Esophagus muscularis mucosa (tissue), 3 donors: ENCODE measurements at regions not wholly inside any gene's neighbourhood (a gene's known extent, or its start where the extent isn't known, plus 50 kb on each side); places are given as distances from the start of the nearest gene placed in this dataset.

ENCODE experiments used
- POLR2A ChIP-seq: fragments of 450-650 bp; IDR thresholded peaks from one replicate; pipeline ENCODE4 v1.6.1; 2017; ENCODE audit warnings: antibody characterized with exemption, moderate library complexity, mild to moderate bottlenecking, low read depth
- POLR2AphosphoS5 ChIP-seq, 2 donors: sonication (generic); formaldehyde crosslinking; IDR thresholded peaks; one replicate each; pipeline ENCODE4 v1.6.1; 2017; ENCODE audit warnings: antibody characterized with exemption in 2 of 2
- TF ChIP-seq, protein P1 (sequence below), 3 experiments: fragments of 200-600 bp in 2 of 3; fragments of 450-650 bp in 1 of 3; sonication (generic) in 2 of 3; IDR thresholded peaks; one replicate each; pipeline ENCODE4 v1.5.1; 2017 to 2019; ENCODE audit warnings: antibody characterized with exemption in 3 of 3, mild to moderate bottlenecking in 2 of 3, moderate library complexity in 1 of 3

DNA sequence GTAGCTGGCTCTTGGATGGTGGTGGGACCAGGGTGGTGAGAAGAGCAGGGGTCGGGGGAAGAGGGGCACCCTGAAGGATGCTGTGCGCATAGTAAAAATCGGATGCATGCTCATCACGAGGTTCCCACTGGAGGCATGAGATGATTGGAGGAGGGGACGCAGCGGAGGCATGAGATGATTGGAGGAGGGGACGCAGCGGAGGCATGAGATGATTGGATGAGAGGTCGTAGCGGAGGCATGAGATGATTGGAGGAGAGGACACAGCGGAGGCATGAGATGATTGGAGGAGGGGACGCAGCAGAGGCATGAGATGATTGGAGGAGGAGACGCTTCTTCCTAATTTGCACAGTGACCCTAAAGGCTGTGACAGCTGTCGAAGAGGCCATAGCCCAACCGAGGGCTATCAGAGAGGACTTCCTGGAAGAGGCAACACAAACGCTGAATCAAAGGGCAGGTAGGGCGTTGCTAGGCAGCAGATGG lies 106.7 kb downstream of the ADRA2C start:
- TF ChIP-seq POLR2AphosphoS5 (IDR thresholded peaks at IDR 0.05), result no peak
- TF ChIP-seq, protein P1, sequence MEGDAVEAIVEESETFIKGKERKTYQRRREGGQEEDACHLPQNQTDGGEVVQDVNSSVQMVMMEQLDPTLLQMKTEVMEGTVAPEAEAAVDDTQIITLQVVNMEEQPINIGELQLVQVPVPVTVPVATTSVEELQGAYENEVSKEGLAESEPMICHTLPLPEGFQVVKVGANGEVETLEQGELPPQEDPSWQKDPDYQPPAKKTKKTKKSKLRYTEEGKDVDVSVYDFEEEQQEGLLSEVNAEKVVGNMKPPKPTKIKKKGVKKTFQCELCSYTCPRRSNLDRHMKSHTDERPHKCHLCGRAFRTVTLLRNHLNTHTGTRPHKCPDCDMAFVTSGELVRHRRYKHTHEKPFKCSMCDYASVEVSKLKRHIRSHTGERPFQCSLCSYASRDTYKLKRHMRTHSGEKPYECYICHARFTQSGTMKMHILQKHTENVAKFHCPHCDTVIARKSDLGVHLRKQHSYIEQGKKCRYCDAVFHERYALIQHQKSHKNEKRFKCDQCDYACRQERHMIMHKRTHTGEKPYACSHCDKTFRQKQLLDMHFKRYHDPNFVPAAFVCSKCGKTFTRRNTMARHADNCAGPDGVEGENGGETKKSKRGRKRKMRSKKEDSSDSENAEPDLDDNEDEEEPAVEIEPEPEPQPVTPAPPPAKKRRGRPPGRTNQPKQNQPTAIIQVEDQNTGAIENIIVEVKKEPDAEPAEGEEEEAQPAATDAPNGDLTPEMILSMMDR (IDR thresholded peaks at IDR 0.05), result no peak
- no peak for TF ChIP-seq POLR2A
